NAMALWA (cell line): ENCODE measurements at regions not wholly inside any gene's neighbourhood (a gene's known extent, or its start where the extent isn't known, plus 50 kb on each side); places are given as distances from the start of the nearest gene placed in this dataset.

Experiments used
- DNase-seq: peaks from one replicate; pipeline ENCODE4 v3.0.0-alpha.2; 2015; ENCODE audit warnings: low spot score

DNA sequence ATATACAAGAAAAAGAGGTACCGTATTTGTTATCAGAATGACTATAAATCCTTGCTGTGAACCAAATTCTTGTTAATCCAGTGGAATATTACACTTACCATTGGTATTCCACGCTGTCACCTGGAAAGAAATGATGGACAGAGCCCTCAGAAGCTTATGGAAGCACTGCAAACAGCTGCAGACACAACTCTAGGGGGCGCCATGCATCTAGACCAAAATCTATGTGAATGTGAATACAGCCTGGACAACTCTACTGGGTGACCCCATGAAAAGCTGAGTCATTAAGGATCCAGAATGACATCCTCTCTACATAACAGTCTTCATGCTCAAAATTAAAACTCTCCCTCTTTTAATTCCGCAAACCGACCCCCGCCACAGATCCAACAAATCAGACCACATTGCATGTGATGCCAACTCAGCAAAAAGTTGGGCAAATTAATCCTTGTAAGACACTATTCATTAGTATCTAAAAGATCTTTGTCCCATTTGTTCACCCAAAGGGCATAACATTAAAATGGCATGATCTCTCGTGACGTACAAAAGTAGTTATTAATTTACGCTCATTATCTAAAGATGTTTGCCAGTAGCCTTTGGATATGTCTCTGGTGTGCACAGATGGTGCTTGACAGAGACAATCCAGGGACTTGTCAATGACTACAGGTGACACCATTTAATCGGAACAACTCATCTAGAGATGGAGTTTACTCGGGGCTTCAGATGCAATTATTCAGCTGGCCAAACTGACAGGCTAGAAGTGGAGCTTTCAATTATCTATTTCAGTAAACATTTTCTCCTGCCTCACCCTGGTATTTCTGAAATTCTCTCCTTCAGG, 552.7 kb upstream of the PSMD7 start:
- DNase-seq, result no peak

GRCh38 chr16:73739049-73739769, 557.4 kb upstream of the PSMD7 start:
- DNase-seq, result no peak

DNA sequence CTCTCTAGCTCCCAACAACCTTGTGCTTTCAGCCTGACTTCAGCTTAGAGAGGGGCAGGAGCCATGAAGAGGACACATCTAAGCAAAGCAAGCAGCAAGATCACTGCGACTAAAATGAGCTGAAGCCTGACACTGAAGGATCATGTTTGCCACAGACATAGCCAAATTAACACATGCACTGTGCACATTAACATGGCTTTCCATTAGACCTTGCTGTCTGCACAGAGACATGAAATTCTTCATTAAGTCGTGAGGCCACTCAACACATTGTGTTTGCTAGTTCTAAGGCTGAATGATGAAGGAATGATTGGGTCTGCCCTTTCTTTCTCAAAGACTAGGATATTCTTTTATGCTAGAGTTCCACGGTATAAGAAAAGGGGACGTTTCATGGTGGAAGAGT, 558.3 kb upstream of the PSMD7 start:
- DNase-seq, result no peak

- no peak for DNase-seq
These were observed 559.0 kb upstream of the PSMD7 start for GRCh38 chr16:73737637-73738036.

GRCh38 chr16:73735954-73736353, 560.7 kb upstream of the PSMD7 start:
- no peak for DNase-seq

GRCh38 chr16:73735018-73735417, 561.6 kb upstream of the PSMD7 start:
- no peak for DNase-seq

DNA sequence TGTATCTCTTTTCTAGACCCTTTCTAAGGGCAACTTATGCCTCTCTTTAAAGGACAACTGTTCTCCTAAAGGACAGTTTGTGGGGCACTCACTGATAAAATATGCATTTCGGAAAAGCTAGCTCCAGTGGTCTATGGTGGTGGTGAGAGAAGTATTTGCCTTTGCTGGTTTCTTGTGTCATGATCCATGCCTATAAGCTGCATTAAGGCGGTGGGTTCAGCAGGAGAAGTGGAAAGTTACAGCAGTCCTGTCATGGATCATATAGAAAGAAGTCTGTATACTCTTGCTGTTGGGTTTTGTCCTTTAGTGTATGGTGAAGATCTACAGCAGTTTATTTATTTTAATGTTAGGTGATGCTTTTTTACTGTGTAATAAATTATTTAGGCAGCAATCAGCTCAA, 563.9 kb upstream of the PSMD7 start:
- no peak for DNase-seq

- DNase-seq, result no peak
These were observed 564.5 kb upstream of the PSMD7 start for GRCh38 chr16:73732143-73732542.

DNA sequence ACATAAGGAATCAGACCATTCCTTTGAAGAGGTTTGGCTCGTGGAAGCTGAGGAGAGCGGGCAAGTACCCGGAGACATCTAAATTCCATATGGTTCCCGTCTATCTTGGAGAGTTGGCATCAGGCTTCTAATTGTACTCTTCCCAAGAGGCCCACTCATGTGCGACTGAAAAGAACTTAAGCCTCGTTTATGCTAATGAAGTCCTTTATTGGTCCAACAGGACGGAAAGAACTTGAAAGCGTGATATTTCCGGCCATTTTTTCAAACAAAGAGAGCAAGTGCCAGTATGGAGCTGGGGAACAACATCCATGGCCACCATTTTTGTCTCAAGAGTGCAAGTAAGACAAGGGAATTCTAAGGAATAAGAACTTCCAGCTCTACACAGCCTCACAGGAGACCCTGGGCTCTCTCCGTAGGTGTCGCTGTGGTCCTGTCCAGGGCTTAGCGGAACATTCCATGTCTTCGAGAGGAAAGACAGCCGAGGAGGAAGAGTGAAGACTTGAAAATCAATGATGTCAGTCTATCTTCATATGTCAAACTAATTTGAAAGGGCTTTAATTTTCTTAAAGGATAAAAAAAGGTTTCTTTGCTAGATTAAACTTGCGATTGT, 566.0 kb upstream of the PSMD7 start:
- DNase-seq, result no peak

DNA sequence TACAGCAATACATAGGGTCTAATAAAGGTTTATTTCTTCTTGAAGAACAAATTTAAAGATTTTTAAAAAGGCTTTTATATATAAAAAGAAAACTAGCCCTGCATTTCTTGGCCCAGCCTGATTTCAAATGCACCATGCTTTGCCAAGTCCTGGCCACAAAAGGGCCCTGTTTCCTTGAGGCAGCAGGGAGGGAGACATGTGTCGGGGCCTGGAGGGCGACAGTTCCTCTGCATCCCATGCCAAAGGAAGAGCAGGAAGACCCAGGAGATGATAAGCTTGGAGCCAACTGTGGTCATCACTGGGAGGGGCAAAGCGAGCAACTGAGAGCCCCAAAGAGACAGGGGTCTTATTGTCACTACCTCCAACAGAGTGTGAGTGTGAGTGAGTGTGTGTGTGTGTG, 571.5 kb upstream of the PSMD7 start:
- DNase-seq, result no peak

GRCh38 chr16:73724503-73724902, 572.1 kb upstream of the PSMD7 start:
- DNase-seq, result no peak

- no peak for DNase-seq
These were observed 579.2 kb upstream of the PSMD7 start for GRCh38 chr16:73717266-73717974.

DNA sequence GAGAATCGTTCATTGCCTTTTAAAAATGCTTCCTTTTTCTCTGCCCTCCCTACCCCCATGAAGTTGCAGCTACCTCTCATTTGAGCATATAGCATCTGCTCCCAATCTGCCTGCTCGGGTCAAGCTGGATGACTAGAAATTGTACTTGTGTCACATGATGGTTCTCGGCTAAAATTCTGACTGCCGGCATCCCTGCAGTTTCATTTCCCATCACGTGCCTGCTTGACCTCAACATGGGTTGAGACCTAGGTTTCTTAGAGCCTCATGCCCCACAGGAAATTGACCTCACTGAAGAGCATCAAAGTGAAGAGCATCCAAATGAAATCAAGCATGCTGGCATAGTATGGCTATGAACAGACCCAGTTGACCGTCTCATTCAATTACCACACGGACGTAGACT, 581.6 kb upstream of the PSMD7 start:
- no peak for DNase-seq

DNA sequence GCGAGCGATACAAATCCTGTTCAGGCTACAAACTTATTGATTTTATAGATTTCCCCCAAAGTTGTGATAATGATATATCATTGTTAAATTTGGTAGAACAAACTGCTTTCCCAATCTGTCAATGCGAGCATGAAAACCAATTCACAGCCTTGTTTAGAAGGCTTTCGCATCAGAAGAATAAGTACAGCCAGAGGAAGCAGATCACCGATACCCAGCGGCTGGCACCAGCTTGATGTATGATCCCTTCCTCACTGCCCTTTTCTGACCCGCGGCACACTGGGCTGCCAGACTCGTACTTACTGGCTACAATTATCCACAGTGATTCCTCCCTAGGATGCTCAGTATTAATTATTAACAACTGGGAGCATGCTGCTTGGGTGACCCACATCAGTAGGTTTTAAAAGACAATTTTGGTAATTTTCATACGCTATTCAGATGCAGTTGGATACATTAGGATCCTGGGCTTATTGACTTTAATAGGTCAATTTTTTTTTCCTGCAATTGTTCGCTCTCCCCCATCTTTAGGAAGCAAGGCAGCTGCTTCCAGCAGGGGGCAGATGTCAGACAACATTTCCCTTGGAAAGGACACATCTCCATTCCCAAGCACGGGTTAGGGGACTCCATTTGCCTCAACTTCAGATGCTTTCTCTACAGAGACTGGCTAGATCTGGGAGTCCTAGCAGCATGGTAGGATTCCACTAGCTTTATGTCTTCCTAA, 582.7 kb upstream of the PSMD7 start:
- peak; percentile 9 for DNase-seq

DNA sequence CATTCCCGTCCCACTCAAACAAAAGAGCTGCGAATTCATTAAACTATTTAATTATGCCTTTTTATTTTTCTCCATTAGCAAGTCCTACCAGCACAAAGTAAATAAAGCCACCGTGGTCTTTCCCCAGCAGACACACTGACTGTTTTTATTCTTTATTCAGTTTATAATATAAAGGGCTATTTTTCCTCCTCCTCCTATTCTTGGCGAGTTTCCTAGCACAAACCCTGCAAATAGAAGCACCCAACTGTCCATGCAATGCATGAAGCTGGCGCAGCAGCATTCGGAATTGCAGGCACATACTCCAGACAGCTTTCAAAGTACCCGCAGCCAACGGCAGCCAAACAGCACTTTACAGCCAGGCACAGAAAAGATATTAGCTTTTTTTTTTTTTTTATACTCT, 583.4 kb upstream of the PSMD7 start:
- DNase-seq, result no peak

DNA sequence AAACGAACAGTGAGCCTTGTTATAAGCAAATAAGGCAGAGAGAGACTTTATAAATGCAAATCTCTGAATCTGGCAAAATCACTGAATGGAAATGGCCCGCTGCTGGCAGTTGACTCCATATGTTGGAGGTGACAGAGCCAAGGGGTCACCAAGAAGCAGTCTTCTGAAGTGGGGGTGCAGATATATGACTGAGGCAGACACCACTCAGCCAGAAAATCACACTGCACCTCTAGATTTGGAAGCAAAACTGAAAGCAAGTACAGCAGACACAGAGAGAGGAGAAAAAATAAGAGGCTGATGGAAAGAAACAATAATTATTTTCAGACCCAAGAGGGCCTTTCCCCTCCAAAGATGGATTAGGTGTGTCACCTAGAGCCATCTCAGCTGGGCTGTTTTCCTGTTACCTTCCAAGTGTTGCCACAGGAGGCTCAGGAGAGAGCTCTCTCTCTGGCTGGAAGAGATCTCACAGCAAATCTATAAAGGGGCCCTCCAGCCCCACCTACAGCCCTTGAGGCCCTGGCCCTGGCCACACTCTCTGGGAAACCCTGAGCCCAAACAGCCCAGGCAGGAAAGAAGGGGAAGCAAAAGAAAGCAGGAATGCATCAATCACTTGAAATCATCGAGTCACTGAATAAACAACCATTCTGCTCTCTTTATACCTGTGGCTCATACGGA, 585.1 kb upstream of the PSMD7 start:
- DNase-seq, result no peak

GRCh38 chr16:73710526-73710925, 586.1 kb upstream of the PSMD7 start:
- no peak for DNase-seq

- DNase-seq, result no peak
These were observed 588.8 kb upstream of the PSMD7 start for GRCh38 chr16:73707863-73708262.

DNA sequence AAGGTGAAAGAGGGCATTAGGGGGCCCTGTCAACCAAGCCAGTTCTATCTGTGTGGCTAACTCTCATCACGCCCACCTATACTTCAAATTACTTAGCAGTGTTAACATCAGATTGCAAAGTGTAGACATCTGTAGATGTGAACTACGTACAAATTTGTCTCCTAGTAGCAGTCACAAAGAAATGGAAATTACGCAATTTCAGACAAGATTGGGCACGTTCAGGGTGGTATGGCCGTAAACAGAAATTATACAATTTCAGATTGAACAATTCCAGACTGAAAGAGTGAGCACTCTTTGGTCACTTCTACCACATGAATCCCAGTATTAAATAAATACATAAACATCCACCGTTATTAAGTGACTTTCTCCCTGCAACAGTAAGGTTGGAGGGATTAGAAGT, 592.7 kb upstream of the PSMD7 start:
- no peak for DNase-seq

DNA sequence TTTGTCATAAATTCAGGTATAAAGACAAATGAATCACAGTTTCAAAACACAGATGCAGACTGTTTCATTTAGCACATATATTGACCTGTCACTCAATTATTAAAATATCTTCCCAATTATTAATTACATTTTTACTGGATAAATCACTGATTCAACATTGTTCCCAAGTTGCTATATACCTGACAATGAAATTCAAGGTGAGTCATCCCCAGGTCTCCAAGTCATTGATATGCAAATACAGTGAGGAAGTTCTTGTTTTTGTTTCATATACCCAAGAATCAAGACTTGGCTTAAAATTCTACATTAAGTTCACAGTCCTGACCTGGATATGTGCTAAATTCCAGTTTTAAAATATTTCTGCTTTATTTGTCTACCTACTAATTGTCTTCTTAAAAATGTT, 599.3 kb upstream of the PSMD7 start:
- DNase-seq, result no peak

- no peak for DNase-seq
These were observed 603.8 kb upstream of the PSMD7 start for GRCh38 chr16:73692861-73693260.
